Loucy (cell line): ENCODE measurements at regions not wholly inside any gene's neighbourhood (a gene's known extent, or its start where the extent isn't known, plus 50 kb on each side); places are given as distances from the start of the nearest gene placed in this dataset.

ENCODE experiments used
- EZH2phosphoT487 ChIP-seq: fragments of 200-600 bp; IDR thresholded peaks from 2 replicates; pipeline ENCODE4 v1.6.1; 2018; ENCODE audit warnings: antibody characterized with exemption, mild to moderate bottlenecking, moderate library complexity, borderline replicate concordance
- TF ChIP-seq, protein P1 (sequence below): fragments of 200-600 bp; sonication (generic); conservative IDR thresholded peaks from 2 replicates; pipeline ENCODE4 v1.5.1; 2014; ENCODE audit warnings: mild to moderate bottlenecking, antibody characterized with exemption, low read length

- TF ChIP-seq, protein P1, sequence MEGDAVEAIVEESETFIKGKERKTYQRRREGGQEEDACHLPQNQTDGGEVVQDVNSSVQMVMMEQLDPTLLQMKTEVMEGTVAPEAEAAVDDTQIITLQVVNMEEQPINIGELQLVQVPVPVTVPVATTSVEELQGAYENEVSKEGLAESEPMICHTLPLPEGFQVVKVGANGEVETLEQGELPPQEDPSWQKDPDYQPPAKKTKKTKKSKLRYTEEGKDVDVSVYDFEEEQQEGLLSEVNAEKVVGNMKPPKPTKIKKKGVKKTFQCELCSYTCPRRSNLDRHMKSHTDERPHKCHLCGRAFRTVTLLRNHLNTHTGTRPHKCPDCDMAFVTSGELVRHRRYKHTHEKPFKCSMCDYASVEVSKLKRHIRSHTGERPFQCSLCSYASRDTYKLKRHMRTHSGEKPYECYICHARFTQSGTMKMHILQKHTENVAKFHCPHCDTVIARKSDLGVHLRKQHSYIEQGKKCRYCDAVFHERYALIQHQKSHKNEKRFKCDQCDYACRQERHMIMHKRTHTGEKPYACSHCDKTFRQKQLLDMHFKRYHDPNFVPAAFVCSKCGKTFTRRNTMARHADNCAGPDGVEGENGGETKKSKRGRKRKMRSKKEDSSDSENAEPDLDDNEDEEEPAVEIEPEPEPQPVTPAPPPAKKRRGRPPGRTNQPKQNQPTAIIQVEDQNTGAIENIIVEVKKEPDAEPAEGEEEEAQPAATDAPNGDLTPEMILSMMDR = no peak
- TF ChIP-seq EZH2phosphoT487 = no peak
Observed at GRCh38 chr6:12386816-12387215, 96.7 kb downstream of the EDN1 start.
